GM11168 (cell line): ENCODE measurements at regions not wholly inside any gene's neighbourhood (a gene's known extent, or its start where the extent isn't known, plus 50 kb on each side); places are given as distances from the start of the nearest gene placed in this dataset.
"Not testable (repeated sequence)": the region's sequence is repeated elsewhere in the genome, so short reads cannot be mapped to it uniquely, and the experiment has no call there.

Experiments
- in situ Hi-C: fragments of 300-500 bp; cut with MboI; formaldehyde crosslinking; loops from one replicate; pipeline ENCODE4 v1.12.0; 2022; ENCODE audit warnings: low sequenced_read_pairs; ENCODE audit not compliant: unreplicated experiment

DNA sequence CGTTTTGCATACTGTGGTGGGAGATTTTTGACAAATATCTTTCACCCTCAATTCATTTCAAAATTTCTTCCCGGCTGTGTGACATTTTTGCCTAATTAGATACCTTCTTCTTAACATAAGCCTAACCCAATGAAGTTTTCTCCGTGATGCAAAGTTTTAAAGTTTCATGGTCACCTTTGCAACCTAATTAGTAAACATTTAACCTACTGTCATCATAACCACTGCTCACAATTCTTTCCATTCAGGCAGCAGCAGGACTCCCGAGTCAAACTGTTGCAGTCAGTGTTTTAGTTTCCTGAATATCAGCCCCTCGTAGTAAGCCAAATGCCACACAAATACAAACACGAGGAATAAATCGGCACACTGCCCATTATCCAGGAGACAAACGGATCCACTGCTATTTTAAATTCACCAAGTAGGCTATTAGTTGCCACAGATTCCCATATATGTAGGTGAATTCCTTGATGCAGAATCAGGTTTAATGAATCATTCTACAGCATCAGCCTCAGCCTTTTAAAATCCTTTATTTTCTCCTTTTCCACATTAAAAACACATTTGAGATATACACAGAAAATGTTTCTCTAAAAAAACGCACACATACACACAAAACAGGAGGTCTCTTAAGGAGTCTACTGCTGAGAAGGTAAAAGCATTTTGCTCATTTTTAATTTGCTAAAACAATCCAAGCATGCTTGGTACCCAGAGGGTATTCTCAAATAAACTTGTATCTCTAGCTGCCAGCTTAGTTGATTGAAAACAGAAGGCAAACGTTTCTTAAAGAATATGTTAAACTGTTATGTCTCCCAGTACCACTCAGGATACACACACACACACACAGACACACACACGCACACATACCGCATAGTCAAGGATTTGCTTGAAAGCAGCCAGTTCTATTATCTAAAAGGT is 106.5 kb upstream of the KCTD1 start:
- in situ Hi-C loops, result loop anchor here (5.0 to 10.0 kb wide), 2 partner anchors 248 to 350 kb away; no protein-coding TSS in a partner anchor

DNA sequence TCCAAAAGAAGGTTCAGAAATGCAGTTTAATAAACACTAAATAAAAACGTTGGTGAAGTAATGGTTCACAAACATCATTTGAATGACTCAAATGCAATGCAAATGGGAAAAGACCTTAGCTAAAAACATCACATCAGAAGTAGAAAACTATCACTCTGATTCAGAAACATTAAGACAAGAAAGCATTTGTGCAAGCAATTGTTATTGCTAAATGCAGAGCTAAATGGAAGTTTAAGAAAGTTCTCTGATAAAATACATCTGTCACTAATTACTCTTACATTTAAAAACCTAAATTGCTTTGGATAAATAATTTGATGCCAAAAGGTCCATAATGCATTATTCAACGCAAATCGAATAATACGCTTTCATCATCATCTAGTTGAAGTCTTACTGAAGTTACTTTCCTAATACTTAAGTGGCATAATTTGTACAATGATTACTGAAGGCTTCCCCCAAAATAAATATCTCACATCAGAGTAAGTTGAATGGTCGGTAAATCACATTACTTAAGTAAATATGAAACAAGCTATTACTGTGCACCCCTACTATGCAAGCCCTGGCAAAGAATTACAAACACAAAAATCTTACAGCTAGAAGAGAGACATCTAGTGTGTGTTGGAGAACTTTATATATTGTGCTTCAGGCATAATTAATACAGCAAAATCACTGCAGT is 105.7 kb upstream of the KCTD1 start:
- in situ Hi-C loops, result loop anchor here (5.0 to 10.0 kb wide), 2 partner anchors 247 to 349 kb away; no protein-coding TSS in a partner anchor

DNA sequence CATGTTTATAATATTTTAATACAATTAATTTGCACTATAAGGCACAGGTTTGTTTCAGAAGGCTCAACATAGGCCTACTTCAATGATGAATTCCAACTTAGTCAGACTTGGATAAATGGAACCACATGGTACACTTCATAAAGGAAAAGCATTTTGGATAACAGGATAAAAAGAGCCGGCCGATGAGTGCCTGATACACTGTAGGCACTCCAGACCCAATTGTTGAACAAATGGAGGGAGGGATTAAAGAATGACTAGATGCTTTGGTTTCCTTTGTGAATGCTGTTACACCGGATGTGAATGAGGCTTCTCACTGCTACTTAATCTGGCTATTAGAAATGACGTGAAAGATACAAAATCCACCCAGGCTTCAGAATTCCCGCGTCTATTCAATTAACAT is 104.1 kb upstream of the KCTD1 start:
- in situ Hi-C loops, result loop anchor here (5.0 to 10.0 kb wide), 2 partner anchors 245 to 348 kb away; no protein-coding TSS in a partner anchor

DNA sequence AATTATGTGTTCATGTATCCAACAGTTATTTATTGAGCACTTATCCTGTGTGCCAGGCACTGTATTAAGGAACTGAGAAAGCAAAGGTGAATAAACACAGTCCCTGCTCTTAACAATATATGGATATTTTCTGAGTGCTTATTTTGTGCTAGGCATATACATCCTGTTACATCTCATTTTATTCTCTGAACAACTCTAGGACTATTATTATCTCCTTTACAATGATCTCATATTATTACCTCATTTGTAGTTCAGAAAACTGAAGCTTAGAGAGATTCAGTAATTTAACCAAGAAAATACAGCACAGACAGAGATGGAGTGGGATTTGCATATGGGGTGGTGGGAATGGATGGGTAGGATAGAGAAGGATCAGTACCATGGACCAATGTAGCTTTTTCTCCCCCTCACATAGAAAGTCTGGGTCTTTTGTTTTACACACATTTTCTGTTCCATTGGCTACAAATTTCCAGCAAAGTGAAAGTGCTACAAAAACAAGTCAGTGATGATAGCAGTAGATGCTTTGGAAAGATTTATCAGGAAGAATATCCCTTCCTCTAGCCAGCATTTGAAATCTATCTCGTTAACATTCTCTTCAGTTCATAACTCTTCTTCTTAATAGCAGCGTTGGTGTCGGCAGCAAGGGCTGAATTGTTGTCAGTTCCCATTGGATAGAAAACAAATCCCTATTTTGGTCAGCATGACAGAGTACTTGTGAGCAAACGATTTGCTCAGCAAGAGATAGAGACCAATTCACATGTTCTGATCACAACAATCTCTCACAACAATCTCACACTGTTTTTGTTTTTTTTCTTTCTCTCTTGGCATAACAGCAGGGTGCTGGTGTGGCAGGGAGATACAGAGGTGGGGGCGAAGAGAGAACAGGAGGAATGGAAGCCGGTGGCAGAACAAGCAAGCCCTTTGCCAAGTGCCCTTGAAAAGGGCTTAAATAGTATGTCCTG is 102.2 kb upstream of the KCTD1 start:
- in situ Hi-C loops, result loop anchor here (5.0 to 10.0 kb wide), 2 partner anchors 243 to 346 kb away; no protein-coding TSS in a partner anchor

DNA sequence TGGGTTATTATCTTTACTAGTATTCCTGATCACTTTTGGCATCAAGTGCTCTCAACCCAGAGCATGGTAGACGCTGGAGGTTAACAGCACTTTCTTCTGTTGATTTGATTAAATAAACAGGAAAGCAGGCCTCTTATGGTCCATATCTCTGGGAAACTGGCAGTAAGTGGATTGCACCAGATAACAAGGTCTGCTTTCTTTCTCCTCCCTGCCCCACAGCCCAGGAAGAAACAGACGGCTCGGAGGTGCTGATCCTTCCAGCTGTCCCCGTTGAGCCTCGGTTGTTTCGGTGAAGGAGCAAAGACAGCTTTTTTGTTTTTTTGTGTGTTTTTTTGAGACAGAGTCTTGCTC is 100.8 kb upstream of the KCTD1 start:
- in situ Hi-C loops, result no loop called here

DNA sequence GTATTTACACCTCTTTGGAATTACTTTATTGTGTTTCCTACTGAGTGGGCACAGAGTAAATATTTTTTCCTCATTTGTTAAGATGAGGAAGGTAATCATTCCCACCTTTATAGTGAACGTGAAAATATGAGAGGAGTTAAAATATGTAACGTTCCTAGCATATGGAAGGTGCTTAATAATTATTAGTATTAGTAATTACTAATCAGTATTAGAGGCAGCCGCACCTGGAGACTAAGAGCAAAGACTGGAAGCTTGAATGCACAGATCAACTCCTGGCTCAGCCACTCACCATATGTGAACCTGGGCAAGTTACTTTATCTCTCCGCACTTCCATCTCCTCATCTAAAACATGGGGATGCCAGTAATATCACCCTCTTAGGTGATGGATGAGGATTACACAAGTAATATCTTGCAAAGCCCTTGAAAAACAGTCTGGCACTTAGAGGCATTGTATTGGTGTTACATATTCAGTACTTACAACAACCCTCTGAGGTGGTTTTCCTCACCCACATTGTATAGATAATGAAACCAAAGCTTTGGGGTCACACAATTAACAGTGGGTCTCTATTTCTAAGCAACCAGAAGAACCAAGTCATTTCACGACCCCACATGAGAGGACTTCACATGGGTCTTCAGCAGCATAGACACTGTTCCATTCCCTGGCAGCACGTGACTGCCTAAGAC is 100.3 kb upstream of the KCTD1 start:
- in situ Hi-C loops, result no loop called here

DNA sequence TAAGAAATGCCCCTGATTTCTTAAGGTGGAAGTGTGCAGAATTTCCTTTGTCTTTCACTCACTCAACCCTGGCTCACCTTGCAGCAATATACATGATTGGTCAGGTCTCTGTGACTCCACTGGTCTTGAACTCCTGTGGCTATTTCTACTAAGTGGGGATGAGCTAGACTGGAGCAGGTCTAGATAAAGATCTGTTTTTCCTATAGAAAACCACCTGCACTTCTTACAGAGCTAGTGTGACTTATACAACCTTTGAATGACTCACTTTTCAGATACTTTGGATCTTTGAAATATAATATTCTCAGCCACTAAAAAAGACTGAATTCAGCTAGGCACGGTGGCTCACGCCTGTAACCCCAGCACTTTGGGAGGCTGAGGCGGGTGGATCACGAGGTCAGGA is 98.5 kb upstream of the KCTD1 start:
- in situ Hi-C loops, result no loop called here

DNA sequence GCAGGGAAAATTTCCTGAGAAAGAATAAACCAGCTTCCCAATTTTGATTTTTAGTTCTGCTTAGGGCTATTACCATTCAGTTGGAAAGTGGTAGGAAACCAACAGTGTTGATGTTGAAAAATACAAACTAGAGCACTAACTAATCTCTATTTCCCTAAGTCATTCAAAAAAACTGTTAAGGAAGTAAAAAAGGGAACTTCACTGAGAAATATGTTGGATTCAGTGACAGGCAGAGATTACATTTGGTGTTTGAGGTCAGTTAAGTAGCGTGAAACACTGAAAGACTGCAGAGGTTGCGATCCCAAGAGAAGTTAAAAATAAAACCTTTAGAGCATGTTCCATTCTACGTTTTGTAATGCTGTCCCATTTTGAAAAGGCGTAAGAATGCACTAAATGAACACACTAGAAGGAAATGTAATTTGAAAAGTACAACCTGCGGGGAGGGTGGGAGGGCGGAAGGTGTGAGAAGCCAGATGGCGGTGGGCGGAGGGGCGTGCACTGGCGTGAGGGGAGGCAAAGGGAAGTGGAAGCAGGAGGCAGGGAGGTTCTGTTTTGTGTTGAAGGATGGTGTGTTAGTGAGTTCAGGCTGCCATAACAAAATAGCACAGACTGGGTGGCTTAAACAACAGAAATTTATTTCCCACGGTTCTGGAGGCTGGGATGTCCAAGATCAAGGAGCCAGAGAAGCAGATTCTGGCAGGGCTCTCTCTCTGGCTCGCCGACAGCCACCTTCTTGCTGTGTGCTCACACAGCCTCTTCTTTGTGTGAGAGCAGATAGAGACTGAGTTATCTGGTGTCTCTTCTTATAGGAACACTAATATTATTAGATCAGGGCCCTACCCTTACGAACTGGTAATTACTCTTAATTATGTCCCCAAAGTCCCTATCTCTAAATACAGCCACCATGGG is 94.3 kb upstream of the KCTD1 start:
- in situ Hi-C loops, result no loop called here

DNA sequence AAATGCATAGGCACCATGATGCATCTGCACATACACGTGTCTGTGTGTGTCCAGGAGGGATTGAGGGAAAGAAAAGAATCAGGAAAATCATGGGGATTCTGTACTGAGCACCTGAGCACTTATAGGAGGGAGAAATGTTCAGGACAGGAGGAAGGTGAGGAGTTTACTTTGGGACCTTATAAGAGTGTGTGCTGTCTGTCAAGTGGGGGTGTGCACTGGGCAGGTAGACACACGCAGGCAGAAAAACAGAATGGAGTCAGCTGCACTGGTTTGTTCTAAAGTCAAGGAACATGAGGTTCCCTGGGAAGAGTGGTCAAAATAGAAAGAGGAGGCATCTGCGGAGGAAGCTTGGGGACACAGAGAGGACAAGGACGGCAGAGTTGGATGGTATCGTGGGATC is 92.2 kb upstream of the KCTD1 start:
- in situ Hi-C loops, result no loop called here

DNA sequence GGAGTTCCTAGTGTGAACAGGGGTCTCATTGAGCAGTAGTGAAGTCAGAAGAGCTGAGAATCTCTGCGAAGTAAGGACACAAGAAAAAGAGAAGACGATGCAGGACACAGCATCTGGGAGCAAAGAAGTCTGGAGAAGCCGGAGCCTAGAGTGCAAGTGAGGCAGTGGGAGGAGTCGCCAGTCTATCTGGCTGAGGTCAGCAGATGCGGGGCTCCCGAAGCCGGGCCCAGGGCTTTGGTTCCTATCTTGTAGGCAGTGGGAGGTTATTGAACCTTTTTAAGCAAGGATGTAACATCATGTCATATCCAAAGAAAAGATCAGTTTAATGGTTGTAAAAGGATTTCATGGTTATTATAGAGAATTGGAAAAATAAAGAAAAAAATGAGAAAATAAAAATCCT is 90.8 kb upstream of the KCTD1 start:
- in situ Hi-C loops, result no loop called here

DNA sequence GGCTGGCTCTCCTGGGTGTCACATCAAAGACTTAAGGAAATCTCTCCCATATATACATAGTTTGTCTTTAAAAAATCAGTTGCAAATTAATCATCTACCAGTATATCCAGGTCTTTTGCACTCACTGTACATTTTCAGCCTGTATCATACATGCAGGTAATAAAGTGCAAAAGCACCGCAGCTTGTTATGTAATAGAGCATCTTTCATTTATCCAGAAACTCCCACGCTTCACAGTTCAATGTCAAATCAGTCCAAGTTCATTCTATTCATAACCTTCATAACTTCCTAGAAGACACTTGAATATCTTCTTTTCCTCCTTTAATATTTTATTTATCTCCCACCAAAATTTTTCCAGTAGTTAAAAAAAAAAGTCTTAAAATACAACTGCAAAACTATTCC is 89.6 kb upstream of the KCTD1 start:
- in situ Hi-C loops, result no loop called here

DNA sequence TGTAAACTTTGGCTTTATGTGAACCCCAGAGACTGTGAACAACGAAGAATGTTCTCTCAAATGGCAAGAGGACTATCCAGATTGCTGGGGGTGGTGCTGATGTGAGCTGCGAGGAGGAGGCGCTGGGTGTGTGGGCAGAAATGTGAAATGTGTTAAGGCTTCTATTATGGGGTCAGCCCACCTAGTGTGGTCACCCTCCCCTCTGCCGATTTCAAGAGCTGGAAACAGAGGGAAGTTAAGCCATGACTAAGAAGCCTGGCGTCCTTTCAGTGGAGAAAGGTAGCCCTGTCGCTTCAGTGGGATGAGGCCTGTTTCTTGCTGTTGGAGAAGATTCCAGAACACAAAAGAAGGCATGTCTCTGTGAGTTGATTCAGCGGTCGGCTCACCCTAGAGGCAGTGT is 89.0 kb upstream of the KCTD1 start:
- in situ Hi-C loops, result no loop called here

DNA sequence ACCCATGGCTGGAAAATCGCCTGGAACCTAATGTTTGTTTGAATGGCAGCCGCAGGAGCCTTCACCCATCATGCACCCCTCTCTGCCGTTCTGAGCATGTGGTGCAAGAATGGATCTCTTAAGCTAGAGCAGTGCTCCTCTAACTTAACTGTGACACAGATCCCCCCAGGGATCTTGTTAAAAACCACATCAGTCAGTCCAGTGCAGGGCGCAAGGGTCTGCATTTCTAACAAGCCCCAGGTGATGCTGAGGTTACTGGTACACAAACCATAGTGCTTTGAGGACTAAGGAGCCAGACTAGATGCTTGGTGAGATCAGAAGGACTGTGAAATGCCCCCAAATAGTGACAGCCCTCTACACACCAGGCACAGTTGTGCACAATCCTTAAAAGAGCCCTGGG is 87.1 kb upstream of the KCTD1 start:
- in situ Hi-C loops, result no loop called here

DNA sequence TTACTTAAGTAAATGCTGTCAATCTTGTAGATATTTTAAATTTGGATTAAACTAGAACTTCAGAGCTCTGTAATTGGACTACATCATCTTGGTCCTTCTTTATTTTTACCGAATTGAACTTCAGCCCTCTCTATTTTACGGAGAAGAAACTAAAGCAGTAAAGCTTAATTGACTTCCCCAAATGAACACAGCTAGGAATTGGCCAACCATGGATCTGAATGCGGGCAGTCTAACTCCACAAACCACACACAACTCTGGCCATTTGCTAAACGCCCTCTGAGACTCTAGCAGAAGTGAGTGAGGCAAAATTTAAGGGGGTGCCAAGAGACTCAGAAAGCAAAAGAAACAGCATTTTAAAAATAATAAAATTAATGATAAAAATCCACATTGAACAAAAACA is 86.3 kb upstream of the KCTD1 start:
- in situ Hi-C loops, result no loop called here

DNA sequence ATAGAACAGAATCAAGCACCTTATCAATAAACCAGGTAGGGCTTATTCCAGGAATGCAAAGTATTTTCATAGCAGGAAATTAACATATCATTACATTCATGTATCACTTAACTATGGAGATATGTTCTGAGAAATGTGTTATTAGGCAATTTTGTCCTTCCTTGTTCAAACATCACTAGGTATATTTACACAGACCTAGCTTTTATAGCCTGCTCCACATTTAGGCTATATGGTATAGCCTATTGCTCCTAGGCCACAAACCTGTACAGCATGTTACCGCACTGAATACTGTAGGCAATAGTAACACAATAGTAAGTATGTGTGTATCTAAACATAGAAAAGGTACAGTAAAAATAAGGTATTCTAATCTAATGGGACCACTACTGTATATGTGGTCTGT is 82.8 kb upstream of the KCTD1 start:
- in situ Hi-C loops, result no loop called here

DNA sequence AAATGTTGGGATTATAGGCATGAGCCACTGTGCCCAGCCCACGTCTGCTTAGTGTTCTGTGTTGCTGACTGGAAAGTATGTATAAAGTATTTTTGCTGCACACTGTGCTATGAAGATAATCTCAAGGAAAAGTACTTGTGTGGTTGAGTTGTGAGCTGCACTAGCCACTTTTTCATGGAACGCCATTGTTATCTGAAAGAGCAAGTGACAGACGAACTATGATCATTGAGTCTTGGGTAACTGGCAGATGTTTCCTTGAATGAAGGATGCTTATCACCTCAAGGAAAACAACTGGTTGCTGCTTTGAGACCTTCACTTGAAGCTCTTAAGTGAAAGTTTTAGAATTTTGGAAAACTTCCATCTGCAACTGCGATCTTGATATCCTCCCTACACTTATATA is 82.2 kb upstream of the KCTD1 start:
- in situ Hi-C loops, result no loop called here

DNA sequence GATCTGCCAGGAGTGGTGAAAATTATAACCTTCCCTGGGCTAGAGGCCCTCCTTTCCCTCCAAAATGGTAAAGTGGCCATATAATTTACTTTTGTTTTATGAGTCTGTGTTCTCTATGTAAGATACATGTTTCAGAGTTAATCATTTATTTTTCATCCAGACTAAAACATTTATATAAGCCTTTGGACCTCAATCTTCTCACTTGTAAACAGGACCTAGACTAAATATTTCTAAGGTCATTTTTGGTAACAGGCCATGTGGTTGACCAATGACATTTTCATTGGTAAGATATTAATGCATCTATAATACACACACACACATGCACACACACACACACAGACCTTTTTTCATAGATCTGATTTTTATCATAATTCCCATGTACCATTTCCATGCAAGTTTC is 79.7 kb upstream of the KCTD1 start:
- in situ Hi-C loops, result no loop called here

DNA sequence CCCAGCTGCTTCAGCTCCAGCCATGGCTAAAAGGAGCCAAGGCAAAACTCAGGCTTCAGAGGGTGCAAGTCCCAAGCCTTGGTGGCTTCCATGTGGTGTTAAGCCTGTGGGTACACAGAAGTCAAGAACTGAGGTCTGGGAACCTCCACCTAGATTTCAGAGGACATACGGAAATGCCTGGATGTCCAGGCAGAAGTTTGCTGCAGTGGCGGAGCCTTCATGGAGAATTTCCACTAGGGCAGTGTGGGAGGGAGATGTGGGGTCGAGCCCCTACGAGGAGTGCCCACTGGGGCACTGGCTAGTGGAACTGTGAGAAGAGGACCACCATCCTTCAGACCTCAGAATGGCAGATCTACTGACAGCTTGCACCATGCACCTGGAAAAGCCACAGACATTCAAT is 76.1 kb upstream of the KCTD1 start:
- in situ Hi-C loops, result no loop called here

DNA sequence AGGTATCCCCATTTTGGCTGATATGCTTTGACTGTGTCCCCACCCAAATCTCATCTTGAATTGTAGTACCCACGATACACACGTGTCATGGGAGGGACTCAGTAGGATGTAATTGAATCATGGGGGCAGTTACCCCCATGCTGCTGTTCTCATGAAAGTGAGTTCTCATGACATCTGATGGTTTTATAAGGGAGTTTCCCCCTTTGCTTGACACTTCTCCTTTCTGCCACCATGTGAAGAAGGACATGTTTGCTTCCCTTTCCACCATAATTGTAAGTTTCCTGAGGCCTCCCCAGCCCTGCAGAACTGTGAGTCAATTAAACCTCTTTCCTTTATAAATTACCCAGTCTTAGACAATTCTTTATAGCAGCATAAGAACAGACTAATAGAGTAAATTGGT is 75.0 kb upstream of the KCTD1 start:
- in situ Hi-C loops, result not testable (repeated sequence)
